IMR-90 (cell line): ENCODE measurements at regions not wholly inside any gene's neighbourhood (a gene's known extent, or its start where the extent isn't known, plus 50 kb on each side); places are given as distances from the start of the nearest gene placed in this dataset.

Source experiments
- ATAC-seq: fragments of 200-7000 bp; cut with Tn5 transposase; 2 replicates; pipeline ENCODE4 v1.9.1; 2020; ENCODE audit warnings: low read depth, mild to moderate bottlenecking, moderate library complexity
- BruUV-seq: library from RNA; stranded (reverse); fragments of 400-500 nt; replicated peaks from 2 replicates; lab custom pipeline; 2021; lab: Mats Ljungman, UMichigan
- CTCF ChIA-PET: fragments of 300-600 bp; formaldehyde crosslinking; extraction: SDS; loops from one replicate; lab custom pipeline; 2021; ENCODE audit warnings: antibody characterized with exemption; lab: Yijun Ruan, JAX
- POLR2A ChIA-PET: fragments of 300-600 bp; sonication (Branson Sonifier 250); formaldehyde crosslinking; loops from one replicate; lab custom pipeline; 2022; ENCODE audit warnings: antibody characterized with exemption; ENCODE audit not compliant: unreplicated experiment; lab: Charles Lee
- DNase-seq: peaks from one replicate; pipeline ENCODE4 v3.0.0; 2013
- H2AFZ ChIP-seq: replicated peaks from 2 replicates; pipeline ENCODE3; 2013; ENCODE audit warnings: low read length, mild to moderate bottlenecking; ENCODE audit not compliant: poor library complexity
- H2AK5ac ChIP-seq: 2 replicates; pipeline ENCODE4 v1.6.1; 2013; ENCODE audit warnings: low read depth, low read length, inconsistent platforms
- H2AK9ac ChIP-seq: replicated peaks from 2 replicates; pipeline ENCODE3; 2013; ENCODE audit warnings: mild to moderate bottlenecking, low read depth, low read length, moderate library complexity; ENCODE audit not compliant: poor library complexity
- H2BK120ac ChIP-seq: 2 replicates; pipeline ENCODE4 v1.6.1; 2013; ENCODE audit warnings: low read depth, low read length, inconsistent platforms
- H2BK15ac ChIP-seq: 3 replicates; pipeline ENCODE4 v1.6.1; 2013; ENCODE audit warnings: low read depth, low read length, inconsistent platforms
- H2BK20ac ChIP-seq: 2 replicates; pipeline ENCODE4 v1.6.1; 2013; ENCODE audit warnings: low read depth, mild to moderate bottlenecking, inconsistent platforms, low read length, moderate library complexity
- H2BK5ac ChIP-seq: 2 replicates; pipeline ENCODE4 v1.6.1; 2013; ENCODE audit warnings: mild to moderate bottlenecking, low read depth, low read length, inconsistent platforms; ENCODE audit not compliant: poor library complexity, severe bottlenecking
- H3K14ac ChIP-seq: replicated peaks from 2 replicates; pipeline ENCODE4 v1.6.1; 2013; ENCODE audit warnings: low read depth, low read length, inconsistent platforms
- H3K18ac ChIP-seq: 2 replicates; pipeline ENCODE4 v1.6.1; 2013; ENCODE audit warnings: low read depth, low read length, control low read depth
- H3K23ac ChIP-seq: 2 replicates; pipeline ENCODE4 v1.6.1; 2013; ENCODE audit warnings: low read depth, low read length, inconsistent platforms
- H3K27ac ChIP-seq: 2 replicates; pipeline ENCODE4 v1.5.1; 2013; ENCODE audit warnings: mild to moderate bottlenecking, control low read depth, low read length; ENCODE audit not compliant: insufficient read depth
- H3K27me3 ChIP-seq: 2 replicates; pipeline ENCODE4 v1.6.1; 2013; ENCODE audit warnings: low read length; ENCODE audit not compliant: control insufficient read depth, insufficient read depth
- H3K36me3 ChIP-seq: 2 replicates; pipeline ENCODE4 v1.6.1; 2013; ENCODE audit warnings: low read length, mixed read lengths; ENCODE audit not compliant: control insufficient read depth, insufficient read depth
- H3K4ac ChIP-seq: 2 replicates; pipeline ENCODE4 v1.6.1; 2013; ENCODE audit warnings: low read depth, low read length, inconsistent platforms
- H3K4me1 ChIP-seq: 2 replicates; pipeline ENCODE4 v1.6.1; 2013; ENCODE audit warnings: low read length, mixed read lengths; ENCODE audit not compliant: control insufficient read depth, insufficient read depth
- H3K4me2 ChIP-seq: 2 replicates; pipeline ENCODE4 v1.6.1; 2013; ENCODE audit warnings: low read depth, mild to moderate bottlenecking, control low read depth, low read length, moderate library complexity
- H3K4me3 ChIP-seq: 2 replicates; pipeline ENCODE4 v1.5.1; 2013; ENCODE audit warnings: low read depth, mild to moderate bottlenecking, control low read depth, low read length, moderate library complexity; ENCODE audit not compliant: insufficient read depth
- H3K56ac ChIP-seq: 2 replicates; pipeline ENCODE4 v1.6.1; 2013; ENCODE audit warnings: low read length, inconsistent platforms; ENCODE audit not compliant: insufficient read depth; ENCODE audit errors: extremely low read depth
- H3K79me1 ChIP-seq, 2 experiments: 2 replicates each; pipeline ENCODE4 v1.6.1; 2013; ENCODE audit warnings: low read length in 2 of 2, inconsistent platforms in 1 of 2, low read depth in 1 of 2
- H3K9ac ChIP-seq: 2 replicates; pipeline ENCODE4 v1.6.1; 2013; ENCODE audit warnings: low read depth, low read length, control low read depth
- H3K9me1 ChIP-seq: 2 replicates; pipeline ENCODE4 v1.6.1; 2013; ENCODE audit warnings: low read length, inconsistent platforms; ENCODE audit not compliant: insufficient read depth
- H3K9me3 ChIP-seq: 2 replicates; pipeline ENCODE4 v1.6.1; 2013; ENCODE audit warnings: low read length; ENCODE audit not compliant: control insufficient read depth, insufficient read depth
- H4K20me1 ChIP-seq: 2 replicates; pipeline ENCODE4 v1.6.1; 2013; ENCODE audit warnings: low read length, inconsistent platforms; ENCODE audit not compliant: insufficient read depth
- H4K5ac ChIP-seq: 2 replicates; pipeline ENCODE4 v1.6.1; 2013; ENCODE audit warnings: mild to moderate bottlenecking, low read depth, low read length, control low read depth
- H4K8ac ChIP-seq, 2 experiments: 2 replicates each; pipeline ENCODE4 v1.6.1; 2013; ENCODE audit warnings: low read depth in 2 of 2, low read length in 2 of 2, control low read depth in 1 of 2, inconsistent platforms in 1 of 2
- H4K91ac ChIP-seq: 2 replicates; pipeline ENCODE4 v1.6.1; 2013; ENCODE audit warnings: low read depth, low read length, inconsistent platforms; ENCODE audit not compliant: insufficient read depth
- BHLHE40 ChIP-seq: fragments of 150-350 bp; IDR thresholded peaks from 2 replicates; pipeline ENCODE4 v1.6.1; 2016; ENCODE audit warnings: mild to moderate bottlenecking, low read depth, low read length
- CEBPB ChIP-seq: IDR thresholded peaks from 2 replicates; pipeline ENCODE4 v1.6.1; 2012; ENCODE audit warnings: low read depth, low read length, improper control_type of control experiment
- CHD1 ChIP-seq: IDR thresholded peaks from 2 replicates; pipeline ENCODE4 v1.6.1; 2012; ENCODE audit warnings: low read depth, low read length, improper control_type of control experiment
- FOS ChIP-seq: fragments of 150-350 bp; IDR thresholded peaks from 2 replicates; pipeline ENCODE4 v1.6.1; 2016; ENCODE audit warnings: low read depth, low read length
- MAFK ChIP-seq: IDR thresholded peaks from 2 replicates; pipeline ENCODE4 v1.6.1; 2012; ENCODE audit warnings: low read depth, low read length, improper control_type of control experiment
- MAZ ChIP-seq: IDR thresholded peaks from 2 replicates; pipeline ENCODE4 v1.6.1; 2012; ENCODE audit warnings: low read depth, mild to moderate bottlenecking, low read length, improper control_type of control experiment, moderate library complexity, borderline replicate concordance
- MXI1 ChIP-seq: IDR thresholded peaks from 2 replicates; pipeline ENCODE4 v1.6.1; 2012; ENCODE audit warnings: low read depth, mild to moderate bottlenecking, low read length, moderate library complexity, borderline replicate concordance
- NFE2L2 ChIP-seq: fragments of 150-350 bp; IDR thresholded peaks from 2 replicates; pipeline ENCODE4 v1.6.1; 2016; ENCODE audit warnings: low read depth, mild to moderate bottlenecking, low read length
- POLR2A ChIP-seq: IDR thresholded peaks from 2 replicates; pipeline ENCODE4 v1.6.1; 2012; ENCODE audit warnings: mild to moderate bottlenecking, low read depth, low read length
- RAD21 ChIP-seq: IDR thresholded peaks from 2 replicates; pipeline ENCODE4 v1.6.1; 2012; ENCODE audit warnings: low read length, improper control_type of control experiment
- RCOR1 ChIP-seq: IDR thresholded peaks from 2 replicates; pipeline ENCODE4 v1.6.1; 2012; ENCODE audit warnings: mild to moderate bottlenecking, low read length, improper control_type of control experiment; ENCODE audit not compliant: insufficient replicate concordance
- RFX5 ChIP-seq: IDR thresholded peaks from 2 replicates; pipeline ENCODE4 v1.8.0; 2012; ENCODE audit warnings: low read depth, mild to moderate bottlenecking, low read length, moderate library complexity
- SMC3 ChIP-seq: fragments of 150-350 bp; IDR thresholded peaks from 2 replicates; pipeline ENCODE4 v1.6.1; 2016; ENCODE audit warnings: low read depth, mild to moderate bottlenecking, antibody characterized with exemption, low read length, moderate library complexity
- WGBS, 2 experiments: methylation state at CpG; one replicate each; pipeline versions ENCODE4 v1.1.5 to v1.1.7; 2013; ENCODE audit warnings: missing lambda C conversion rate in 2 of 2; ENCODE audit not compliant: insufficient read length in 1 of 2; ENCODE audit errors: extremely low coverage in 2 of 2; 5-methylcytosine and 5-hydroxymethylcytosine counted together
- dilution Hi-C: fragments of 300-500 bp; cut with HindIII; formaldehyde crosslinking; loops from one replicate; pipeline ENCODE4 v1.14.3; 2018; ENCODE audit warnings: low sequenced_read_pairs; ENCODE audit not compliant: unreplicated experiment
- in situ Hi-C: fragments of 300-500 bp; cut with MboI; formaldehyde crosslinking; loops from 3 replicates; pipeline ENCODE4 v1.14.3; 2019; ENCODE audit warnings: low sequenced_read_pairs, inconsistent platforms, mixed read lengths
- intact Hi-C: fragments of 100-400 bp; cut with micrococcal nuclease; formaldehyde crosslinking; loops from 2 replicates; pipeline ENCODE4 v1.10.0; 2022
- TF ChIP-seq, protein P1 (sequence below): conservative IDR thresholded peaks from 2 replicates; pipeline ENCODE4 v1.5.1; 2012; ENCODE audit warnings: mild to moderate bottlenecking, low read depth, low read length, improper control_type of control experiment
- TF ChIP-seq, protein P2 (sequence below): fragments of 150-350 bp; IDR thresholded peaks from 2 replicates; pipeline ENCODE4 v1.6.1; 2017; ENCODE audit warnings: mild to moderate bottlenecking, antibody characterized with exemption, low read length, low read depth
- TF ChIP-seq, protein P3 (sequence below): fragments of 150-350 bp; IDR thresholded peaks from 2 replicates; pipeline ENCODE4 v1.6.1; 2016; ENCODE audit warnings: low read depth, mild to moderate bottlenecking, low read length, moderate library complexity, borderline replicate concordance

DNA sequence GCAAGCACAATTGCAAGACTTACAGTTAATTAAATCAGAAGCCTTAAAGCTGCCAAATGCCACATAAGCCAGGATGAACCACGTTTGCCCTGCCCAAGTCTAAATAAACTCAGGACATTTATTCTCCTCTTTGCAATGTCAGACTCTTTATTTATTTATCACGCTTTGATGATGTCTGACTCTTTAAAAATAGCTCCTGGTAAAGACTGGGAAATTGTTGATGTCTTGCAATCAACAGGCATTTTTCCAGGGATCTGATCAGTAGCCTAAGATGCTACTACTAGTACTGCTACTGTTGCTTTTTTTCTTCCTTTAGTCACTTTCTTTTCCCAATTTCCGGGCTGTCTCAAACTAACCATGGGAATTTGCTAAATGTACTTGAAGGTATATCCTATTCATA, 365.8 kb upstream of the MARCKS start:
- WGBS, 2 experiments: no CpG with 5 or more reads among the region's 3 CpGs
- no peaks in the 10 kb centered on the region for H3K9me3 ChIP-seq
- no peak overlapping the region for H4K5ac ChIP-seq
- H2BK120ac ChIP-seq: no peak overlapping the region
- no peak overlapping the region for H2BK5ac ChIP-seq
- H3K18ac ChIP-seq: no peak overlapping the region
- no peak overlapping the region for H3K23ac ChIP-seq
- H4K20me1 ChIP-seq: no peaks in the 10 kb centered on the region
- H3K27me3 ChIP-seq: no peaks in the 10 kb centered on the region
- dilution Hi-C loops (no loop called here), intact Hi-C loops (no loop called here), in situ Hi-C loops (no loop called here)
- no peak overlapping the region for H3K4me3 ChIP-seq
- no peak overlapping the region for H3K56ac ChIP-seq
- H3K27ac ChIP-seq: no peak overlapping the region
- no peak overlapping the region for H3K4me2 ChIP-seq
- ChIA-PET POLR2A (no interaction called here), CTCF (interaction anchor here (0.8 kb wide), 1 partner anchor 27 kb away, joined by 3 read pairs; no protein-coding TSS in a partner anchor)
- DNase-seq (no peak), ATAC-seq (no peak)
- no peak overlapping the region for H4K8ac ChIP-seq
- no peaks in the 10 kb centered on the region for H3K79me1 ChIP-seq
- H3K4me1 ChIP-seq: peaks cover 2% of the 10 kb centered on the region; the same call in 1 of the 2 replicates
- H3K14ac ChIP-seq: no peak overlapping the region
- no peak overlapping the region for H2BK20ac ChIP-seq
- H4K91ac ChIP-seq: no peak overlapping the region
- BruUV-seq: no TSS peak
- no peak overlapping the region for H2AFZ ChIP-seq
- no peak overlapping the region for H3K4ac ChIP-seq
- H2BK15ac ChIP-seq: no peak overlapping the region
- no peak overlapping the region for H2AK9ac ChIP-seq
- no peaks in the 10 kb centered on the region; the same call in 1 of the 2 replicates for H3K9me1 ChIP-seq
- no peaks in the 10 kb centered on the region for H3K36me3 ChIP-seq
- H2AK5ac ChIP-seq: no peak overlapping the region
- TF ChIP-seq MXI1 (no peak), FOS (no peak), BHLHE40 (no peak), CHD1 (no peak), RAD21 (no peak), MAFK (no peak), CEBPB (no peak), RCOR1 (no peak), POLR2A (no peak), NFE2L2 (no peak), MAZ (no peak), RFX5 (no peak), SMC3 (no peak)
- TF ChIP-seq, protein P1, sequence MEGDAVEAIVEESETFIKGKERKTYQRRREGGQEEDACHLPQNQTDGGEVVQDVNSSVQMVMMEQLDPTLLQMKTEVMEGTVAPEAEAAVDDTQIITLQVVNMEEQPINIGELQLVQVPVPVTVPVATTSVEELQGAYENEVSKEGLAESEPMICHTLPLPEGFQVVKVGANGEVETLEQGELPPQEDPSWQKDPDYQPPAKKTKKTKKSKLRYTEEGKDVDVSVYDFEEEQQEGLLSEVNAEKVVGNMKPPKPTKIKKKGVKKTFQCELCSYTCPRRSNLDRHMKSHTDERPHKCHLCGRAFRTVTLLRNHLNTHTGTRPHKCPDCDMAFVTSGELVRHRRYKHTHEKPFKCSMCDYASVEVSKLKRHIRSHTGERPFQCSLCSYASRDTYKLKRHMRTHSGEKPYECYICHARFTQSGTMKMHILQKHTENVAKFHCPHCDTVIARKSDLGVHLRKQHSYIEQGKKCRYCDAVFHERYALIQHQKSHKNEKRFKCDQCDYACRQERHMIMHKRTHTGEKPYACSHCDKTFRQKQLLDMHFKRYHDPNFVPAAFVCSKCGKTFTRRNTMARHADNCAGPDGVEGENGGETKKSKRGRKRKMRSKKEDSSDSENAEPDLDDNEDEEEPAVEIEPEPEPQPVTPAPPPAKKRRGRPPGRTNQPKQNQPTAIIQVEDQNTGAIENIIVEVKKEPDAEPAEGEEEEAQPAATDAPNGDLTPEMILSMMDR: no peak
- TF ChIP-seq, protein P2, sequence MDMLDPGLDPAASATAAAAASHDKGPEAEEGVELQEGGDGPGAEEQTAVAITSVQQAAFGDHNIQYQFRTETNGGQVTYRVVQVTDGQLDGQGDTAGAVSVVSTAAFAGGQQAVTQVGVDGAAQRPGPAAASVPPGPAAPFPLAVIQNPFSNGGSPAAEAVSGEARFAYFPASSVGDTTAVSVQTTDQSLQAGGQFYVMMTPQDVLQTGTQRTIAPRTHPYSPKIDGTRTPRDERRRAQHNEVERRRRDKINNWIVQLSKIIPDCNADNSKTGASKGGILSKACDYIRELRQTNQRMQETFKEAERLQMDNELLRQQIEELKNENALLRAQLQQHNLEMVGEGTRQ: no peak
- TF ChIP-seq, protein P3, sequence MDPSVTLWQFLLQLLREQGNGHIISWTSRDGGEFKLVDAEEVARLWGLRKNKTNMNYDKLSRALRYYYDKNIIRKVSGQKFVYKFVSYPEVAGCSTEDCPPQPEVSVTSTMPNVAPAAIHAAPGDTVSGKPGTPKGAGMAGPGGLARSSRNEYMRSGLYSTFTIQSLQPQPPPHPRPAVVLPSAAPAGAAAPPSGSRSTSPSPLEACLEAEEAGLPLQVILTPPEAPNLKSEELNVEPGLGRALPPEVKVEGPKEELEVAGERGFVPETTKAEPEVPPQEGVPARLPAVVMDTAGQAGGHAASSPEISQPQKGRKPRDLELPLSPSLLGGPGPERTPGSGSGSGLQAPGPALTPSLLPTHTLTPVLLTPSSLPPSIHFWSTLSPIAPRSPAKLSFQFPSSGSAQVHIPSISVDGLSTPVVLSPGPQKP: no peak
- no peak overlapping the region for H3K9ac ChIP-seq
